ENCODE measurements at regions not wholly inside any gene's neighbourhood (a gene's known extent, or its start where the extent isn't known, plus 50 kb on each side); places are given as distances from the start of the nearest gene placed in this dataset.

GRCh38 chr12:39077226-39077625, 171.8 kb upstream of the CPNE8 start:
- DNase-seq (ENCODE audit: insufficient read length, low spot score) (no peak), FAIRE-seq (no peak)
- TF ChIP-seq, protein P1, sequence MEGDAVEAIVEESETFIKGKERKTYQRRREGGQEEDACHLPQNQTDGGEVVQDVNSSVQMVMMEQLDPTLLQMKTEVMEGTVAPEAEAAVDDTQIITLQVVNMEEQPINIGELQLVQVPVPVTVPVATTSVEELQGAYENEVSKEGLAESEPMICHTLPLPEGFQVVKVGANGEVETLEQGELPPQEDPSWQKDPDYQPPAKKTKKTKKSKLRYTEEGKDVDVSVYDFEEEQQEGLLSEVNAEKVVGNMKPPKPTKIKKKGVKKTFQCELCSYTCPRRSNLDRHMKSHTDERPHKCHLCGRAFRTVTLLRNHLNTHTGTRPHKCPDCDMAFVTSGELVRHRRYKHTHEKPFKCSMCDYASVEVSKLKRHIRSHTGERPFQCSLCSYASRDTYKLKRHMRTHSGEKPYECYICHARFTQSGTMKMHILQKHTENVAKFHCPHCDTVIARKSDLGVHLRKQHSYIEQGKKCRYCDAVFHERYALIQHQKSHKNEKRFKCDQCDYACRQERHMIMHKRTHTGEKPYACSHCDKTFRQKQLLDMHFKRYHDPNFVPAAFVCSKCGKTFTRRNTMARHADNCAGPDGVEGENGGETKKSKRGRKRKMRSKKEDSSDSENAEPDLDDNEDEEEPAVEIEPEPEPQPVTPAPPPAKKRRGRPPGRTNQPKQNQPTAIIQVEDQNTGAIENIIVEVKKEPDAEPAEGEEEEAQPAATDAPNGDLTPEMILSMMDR (IDR thresholded peaks at IDR 0.05; ENCODE audit: insufficient read depth, missing control alignments): no peak

DNA sequence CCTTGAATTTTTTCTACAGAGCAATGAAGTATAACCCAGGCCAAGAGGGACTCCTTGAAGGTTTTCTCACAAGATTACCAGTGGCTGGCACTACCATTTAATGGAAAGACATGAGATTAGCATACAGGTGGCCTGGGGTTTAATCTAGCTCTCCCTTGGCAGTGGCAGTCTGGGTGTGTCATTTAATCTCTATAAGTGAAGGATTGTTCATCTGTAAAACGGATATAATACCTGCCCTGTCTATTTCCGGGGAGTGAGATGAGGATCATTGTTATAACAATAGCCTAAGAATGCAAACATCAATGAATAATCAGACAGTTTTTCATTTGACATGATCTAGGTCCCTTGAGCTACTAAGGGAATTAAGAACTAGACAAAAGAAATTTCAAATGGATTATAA, 168.7 kb upstream of the CPNE8 start:
- FAIRE-seq: no peak
- no peak for DNase-seq (ENCODE audit: insufficient read length, low spot score)
- TF ChIP-seq, protein P1 (IDR thresholded peaks at IDR 0.05; ENCODE audit: insufficient read depth, missing control alignments): no peak

DNA sequence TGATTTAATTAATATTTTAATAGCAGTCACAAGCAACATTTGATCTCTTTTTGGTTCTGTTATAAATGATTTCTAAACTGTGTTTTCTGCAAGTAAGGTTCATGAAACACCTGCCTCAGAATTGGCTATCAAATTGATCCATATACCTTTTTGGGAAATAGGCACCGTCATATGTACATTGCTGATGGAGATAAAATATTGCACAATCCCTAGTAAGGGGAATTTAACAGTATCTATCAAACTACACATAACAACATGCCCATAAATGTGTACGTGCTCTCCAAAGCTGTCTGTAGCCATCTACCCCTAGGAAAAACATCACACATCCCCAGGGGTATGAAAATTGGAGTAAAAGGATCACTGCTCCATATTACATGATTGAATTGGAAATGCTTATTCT, 167.3 kb upstream of the CPNE8 start:
- no peak for DNase-seq (ENCODE audit: insufficient read length, low spot score)
- TF ChIP-seq, protein P1 (IDR thresholded peaks at IDR 0.05; ENCODE audit: insufficient read depth, missing control alignments): no peak
- FAIRE-seq: no peak

DNA sequence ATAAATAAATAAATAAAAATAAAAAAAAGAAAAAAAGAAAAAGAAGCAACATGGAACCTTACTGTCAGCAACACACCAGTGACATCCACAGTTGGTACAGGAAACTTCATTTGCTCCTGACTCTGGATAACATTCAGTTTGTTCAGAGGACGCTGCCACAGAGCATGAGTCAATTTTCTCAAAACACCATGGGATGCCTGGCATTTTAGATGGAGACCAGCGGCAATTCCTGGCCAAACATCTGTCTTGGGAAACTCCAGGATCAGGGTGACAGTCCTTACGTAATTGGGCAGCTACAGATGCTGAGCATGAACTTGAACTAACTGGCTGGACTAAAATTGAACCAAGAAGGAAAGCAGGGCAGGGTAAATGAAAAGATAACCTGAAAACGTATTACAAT, 166.2 kb upstream of the CPNE8 start:
- TF ChIP-seq, protein P1 (IDR thresholded peaks at IDR 0.05; ENCODE audit: insufficient read depth, missing control alignments): no peak
- FAIRE-seq (no peak), DNase-seq (ENCODE audit: insufficient read length, low spot score) (no peak)

GRCh38 chr12:39070775-39071174, 165.4 kb upstream of the CPNE8 start:
- DNase-seq (ENCODE audit: insufficient read length, low spot score) (no peak), FAIRE-seq (no peak)
- TF ChIP-seq, protein P1 (IDR thresholded peaks at IDR 0.05; ENCODE audit: insufficient read depth, missing control alignments): no peak

GRCh38 chr12:39065455-39065854, 160.1 kb upstream of the CPNE8 start:
- no peak for DNase-seq (ENCODE audit: insufficient read length, low spot score)
- FAIRE-seq: no peak
- TF ChIP-seq, protein P1 (IDR thresholded peaks at IDR 0.05; ENCODE audit: insufficient read depth, missing control alignments): no peak

- TF ChIP-seq, protein P1 (IDR thresholded peaks at IDR 0.05; ENCODE audit: insufficient read depth, missing control alignments): no peak
- FAIRE-seq (no peak), DNase-seq (ENCODE audit: insufficient read length, low spot score) (no peak)
These were observed 159.3 kb upstream of the CPNE8 start for GRCh38 chr12:39064708-39065107.
